H1 (cell line): ENCODE measurements at regions not wholly inside any gene's neighbourhood (a gene's known extent, or its start where the extent isn't known, plus 50 kb on each side); places are given as distances from the start of the nearest gene placed in this dataset.

ENCODE experiments used
- CTCF ChIA-PET: fragments of 300-600 bp; sonication (Branson Sonifier 250); formaldehyde crosslinking; loops from one replicate; lab custom pipeline; 2021; ENCODE audit not compliant: partially characterized antibody; lab: Charles Lee
- POLR2A ChIA-PET: fragments of 300-600 bp; sonication (Branson Sonifier 250); formaldehyde crosslinking; loops from one replicate; lab custom pipeline; 2021; ENCODE audit warnings: inconsistent platforms; ENCODE audit not compliant: partially characterized antibody; lab: Charles Lee
- DNase-seq, 2 experiments: peaks; one replicate each; pipeline versions ENCODE4 v3.0.0 to v3.0.0-alpha.2; 2010 to 2022; ENCODE audit warnings: low spot score in 2 of 2, low read depth in 1 of 2, mixed read lengths in 1 of 2
- FAIRE-seq: peaks from 2 replicates; lab custom pipeline; 2011; peaks lifted over from hg19 to GRCh38; lab: Jason Lieb, UNC
- H2AFZ ChIP-seq: 2 replicates; pipeline ENCODE4 v1.8.1; 2012; ENCODE audit warnings: low read length, inconsistent platforms
- H2AK5ac ChIP-seq: 2 replicates; pipeline ENCODE4 v1.6.1; 2013; ENCODE audit warnings: low read depth, low read length
- H2BK120ac ChIP-seq: replicated peaks from 2 replicates; pipeline ENCODE3; 2013; ENCODE audit warnings: low read depth, low read length, inconsistent platforms
- H2BK12ac ChIP-seq: 2 replicates; pipeline ENCODE4 v1.6.1; 2013; ENCODE audit warnings: low read depth, low read length
- H2BK15ac ChIP-seq: 2 replicates; pipeline ENCODE4 v1.6.1; 2013; ENCODE audit warnings: low read length
- H2BK20ac ChIP-seq: 2 replicates; pipeline ENCODE4 v1.6.1; 2013; ENCODE audit warnings: low read length
- H2BK5ac ChIP-seq: 2 replicates; pipeline ENCODE4 v1.6.1; 2013; ENCODE audit warnings: low read depth, low read length
- H3K14ac ChIP-seq: 2 replicates; pipeline ENCODE4 v1.6.1; 2013; ENCODE audit warnings: inconsistent platforms; ENCODE audit not compliant: insufficient read length
- H3K18ac ChIP-seq: 2 replicates; pipeline ENCODE4 v1.6.1; 2013; ENCODE audit warnings: low read length; ENCODE audit errors: extremely low read depth
- H3K23ac ChIP-seq: 2 replicates; pipeline ENCODE4 v1.6.1; 2013; ENCODE audit warnings: inconsistent platforms; ENCODE audit not compliant: insufficient read length
- H3K23me2 ChIP-seq: 2 replicates; pipeline ENCODE4 v1.6.1; 2013; ENCODE audit warnings: low read depth, low read length
- H3K27ac ChIP-seq: 2 replicates; pipeline ENCODE4 v1.6.1; 2011; ENCODE audit warnings: low read depth, low read length, inconsistent platforms
- H3K27me3 ChIP-seq, 4 experiments: replicated peaks in 1 of 4; 1 replicate in 1 of 4; 2 replicates in 3 of 4; pipeline versions ENCODE4 v1.6.1 to v1.8.1; 2011 to 2013; ENCODE audit warnings: low read length in 3 of 4, mild to moderate bottlenecking in 3 of 4, inconsistent platforms in 2 of 4, mixed read lengths in 2 of 4, moderate library complexity in 1 of 4; ENCODE audit not compliant: control insufficient read depth in 3 of 4, insufficient read depth in 3 of 4; ENCODE audit errors: extremely low read depth in 1 of 4
- H3K36me3 ChIP-seq, 4 experiments: 2 replicates each; pipeline versions ENCODE4 v1.6.1 to v1.8.1; 2011 to 2013; ENCODE audit warnings: mild to moderate bottlenecking in 4 of 4, low read length in 3 of 4, moderate library complexity in 2 of 4, control low read depth in 1 of 4, inconsistent platforms in 1 of 4; ENCODE audit not compliant: insufficient read depth in 4 of 4, control insufficient read depth in 2 of 4
- H3K4ac ChIP-seq: replicated peaks from 2 replicates; pipeline ENCODE3; 2013; ENCODE audit warnings: low read length, low read depth, mixed read lengths, inconsistent platforms; ENCODE audit not compliant: insufficient read length
- H3K4me1 ChIP-seq, 4 experiments: replicated peaks in 1 of 4; 1 replicate in 1 of 4; 2 replicates in 3 of 4; pipeline versions ENCODE4 v1.6.1 to v1.8.1; 2011 to 2013; ENCODE audit warnings: low read length in 3 of 4, inconsistent platforms in 2 of 4, mixed read lengths in 1 of 4; ENCODE audit not compliant: insufficient read depth in 4 of 4, control insufficient read depth in 3 of 4
- H3K4me2 ChIP-seq, 2 experiments: 2 replicates each; pipeline versions ENCODE4 v1.6.1 to v1.8.1; 2011 to 2013; ENCODE audit warnings: low read depth in 2 of 2, low read length in 2 of 2, control low read depth in 1 of 2, inconsistent platforms in 1 of 2, mild to moderate bottlenecking in 1 of 2; ENCODE audit not compliant: insufficient read depth in 1 of 2
- H3K4me3 ChIP-seq, 4 experiments: fragments of 200-600, 300-600 bp in 1 of 4; sonication (generic), shearing (Covaris generic), sonication (Bioruptor Twin) in 1 of 4; 2 replicates each; pipeline versions ENCODE4 v1.5.1 to v1.8.1; 2011 to 2016; ENCODE audit warnings: low read length in 4 of 4, low read depth in 3 of 4, control low read depth in 2 of 4, inconsistent platforms in 2 of 4, mild to moderate bottlenecking in 2 of 4, mixed read lengths in 1 of 4, moderate library complexity in 1 of 4; ENCODE audit not compliant: insufficient read depth in 2 of 4; ENCODE audit errors: extremely low read depth in 1 of 4
- H3K56ac ChIP-seq: replicated peaks from 2 replicates; pipeline ENCODE3; 2013; ENCODE audit warnings: low read depth, mild to moderate bottlenecking, mixed read lengths, low read length, inconsistent platforms; ENCODE audit not compliant: insufficient read length
- H3K79me1 ChIP-seq: 2 replicates; pipeline ENCODE4 v1.6.1; 2013; ENCODE audit warnings: low read depth, low read length, control low read depth
- H3K79me2 ChIP-seq, 2 experiments: 2 replicates each; pipeline versions ENCODE4 v1.6.1 to v1.8.1; 2012 to 2013; ENCODE audit warnings: low read length in 2 of 2, mild to moderate bottlenecking in 2 of 2, inconsistent platforms in 1 of 2; ENCODE audit not compliant: insufficient read depth in 2 of 2, control insufficient read depth in 1 of 2
- H3K9ac ChIP-seq, 4 experiments: replicated peaks in 1 of 4; 1 replicate in 1 of 4; 2 replicates in 3 of 4; pipeline versions ENCODE4 v1.6.1 to v1.8.1; 2011 to 2013; ENCODE audit warnings: low read depth in 3 of 4, low read length in 3 of 4, control low read depth in 2 of 4, mild to moderate bottlenecking in 2 of 4, moderate library complexity in 2 of 4, inconsistent platforms in 1 of 4; ENCODE audit errors: extremely low read depth in 1 of 4
- H3K9me3 ChIP-seq, 2 experiments: 2 replicates each; pipeline versions ENCODE4 v1.6.1 to v1.8.1; 2012 to 2013; ENCODE audit warnings: mild to moderate bottlenecking in 2 of 2, moderate library complexity in 2 of 2, control low read depth in 1 of 2, inconsistent platforms in 1 of 2, low read depth in 1 of 2, low read length in 1 of 2, mixed read lengths in 1 of 2; ENCODE audit not compliant: insufficient read depth in 2 of 2
- H4K20me1 ChIP-seq, 2 experiments: replicated peaks in 1 of 2; 2 replicates each; pipeline versions ENCODE3 to v1.8.1; 2011 to 2013; ENCODE audit warnings: inconsistent platforms in 2 of 2, low read length in 2 of 2, mild to moderate bottlenecking in 1 of 2; ENCODE audit not compliant: insufficient read depth in 2 of 2, control insufficient read depth in 1 of 2
- H4K5ac ChIP-seq: 2 replicates; pipeline ENCODE4 v1.6.1; 2013; ENCODE audit warnings: low read length, low read depth, mixed read lengths, inconsistent platforms; ENCODE audit not compliant: insufficient read length
- H4K8ac ChIP-seq: 2 replicates; pipeline ENCODE4 v1.8.0; 2013; ENCODE audit warnings: mild to moderate bottlenecking, moderate library complexity, low read length, inconsistent platforms; ENCODE audit not compliant: insufficient read depth; ENCODE audit errors: extremely low read depth
- H4K91ac ChIP-seq: replicated peaks from 2 replicates; pipeline ENCODE3; 2013; ENCODE audit warnings: low read length, mixed read lengths, inconsistent platforms; ENCODE audit not compliant: insufficient read length
- BCL11A ChIP-seq, 2 experiments: IDR thresholded peaks; one replicate each; pipeline ENCODE4 v1.6.1; 2011; ENCODE audit warnings: low read depth in 2 of 2, low read length in 2 of 2, mild to moderate bottlenecking in 2 of 2
- GTF2F1 ChIP-seq: IDR thresholded peaks from 2 replicates; pipeline ENCODE4 v1.6.1; 2012; ENCODE audit warnings: low read depth, low read length, improper control_type of control experiment, borderline replicate concordance
- WGBS, 2 experiments: shearing (Covaris generic) in 1 of 2; methylation state at CpG; one replicate each; pipeline versions ENCODE4 v1.1.6 to v1.1.7; 2013 to 2015; ENCODE audit warnings: low lambda C conversion rate in 2 of 2, mixed read lengths in 2 of 2, inconsistent platforms in 1 of 2, low coverage in 1 of 2, missing lambda C conversion rate in 1 of 2; ENCODE audit not compliant: insufficient replicate concordance in 2 of 2, insufficient coverage in 1 of 2, insufficient read length in 1 of 2; ENCODE audit errors: extremely low coverage in 1 of 2, missing lambda C conversion rate in 1 of 2; 5-methylcytosine and 5-hydroxymethylcytosine counted together

DNA sequence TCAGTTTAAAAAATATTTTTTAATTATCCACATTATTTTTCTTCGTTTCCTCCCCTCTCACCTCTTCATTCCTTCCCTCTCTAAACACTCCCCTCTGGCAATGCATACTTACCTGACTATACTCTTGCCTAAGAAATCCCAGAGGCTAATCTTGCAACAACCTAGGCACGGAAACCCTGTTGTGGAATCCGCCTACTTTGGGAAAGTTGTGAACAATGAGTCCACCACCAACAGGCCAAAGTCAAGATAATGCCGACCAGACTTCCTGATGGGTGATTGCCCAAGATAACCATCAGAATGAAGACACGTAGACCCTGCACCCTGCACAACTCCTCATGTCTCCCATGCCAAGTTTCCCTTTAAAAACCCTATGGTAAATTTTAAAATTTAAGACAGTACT lies 521.5 kb downstream of the KIF20B start:
- H3K36me3 ChIP-seq, result no peaks in the 10 kb centered on the region
- H3K9me3 ChIP-seq, result no peaks in the 10 kb centered on the region
- 92 to 100% methylated on average over 1 to 5 of the region's 5 CpGs for WGBS, 2 experiments
- H3K79me2 ChIP-seq, result no peaks in the 10 kb centered on the region
- no peaks in the 10 kb centered on the region for H4K20me1 ChIP-seq
- H3K4ac ChIP-seq, result no peak overlapping the region
- H3K4me1 ChIP-seq, result no peaks in the 10 kb centered on the region
- no peak overlapping the region for H2BK120ac ChIP-seq
- H3K27me3 ChIP-seq, result no peaks in the 10 kb centered on the region
- 0 out of 2 replicates have a peak overlapping the region, but pooled peaks have one; percentile 60 for H2AFZ ChIP-seq
- no peaks in the 10 kb centered on the region for H3K23me2 ChIP-seq
- H3K56ac ChIP-seq, result no peak overlapping the region
- no peak overlapping the region for H3K18ac ChIP-seq
- H4K91ac ChIP-seq, result no peak overlapping the region
- no peak for DNase-seq
- H3K4me3 ChIP-seq, result no peak overlapping the region
- POLR2A ChIA-PET, result no interaction called here
- H3K14ac ChIP-seq, result no peak overlapping the region
- H2BK20ac ChIP-seq, result no peak overlapping the region
- H3K79me1 ChIP-seq, result no peaks in the 10 kb centered on the region
- H3K27ac ChIP-seq, result no peak overlapping the region
- no peak for FAIRE-seq
- H3K23ac ChIP-seq, result no peak overlapping the region
- H2AK5ac ChIP-seq, result no peak overlapping the region
- CTCF ChIA-PET, result no interaction called here
- H4K8ac ChIP-seq, result no peak overlapping the region
- H2BK12ac ChIP-seq, result no peak overlapping the region
- no peak overlapping the region for H2BK15ac ChIP-seq
- H2BK5ac ChIP-seq, result no peak overlapping the region
- H3K9ac ChIP-seq, result no peak overlapping the region
- TF ChIP-seq BCL11A (IDR thresholded peaks at IDR 0.05; ENCODE audit: low read depth in 2 of 2, low read length in 2 of 2) (no peak), GTF2F1 (no peak)
- H3K4me2 ChIP-seq, result no peak overlapping the region
- no peak overlapping the region for H4K5ac ChIP-seq
